Transverse colon (tissue), 4 donors: ENCODE measurements at regions not wholly inside any gene's neighbourhood (a gene's known extent, or its start where the extent isn't known, plus 50 kb on each side); places are given as distances from the start of the nearest gene placed in this dataset.

Experiments used
- DNase-seq: peaks from one replicate; pipeline ENCODE4 v3.0.0-alpha.2; 2019
- H3K27ac ChIP-seq, 4 donors: fragments of 200-600 bp; sonication (generic); 2 replicates each; pipeline ENCODE4 v1.5.1; 2016 to 2018; ENCODE audit warnings: inconsistent platforms in 4 of 4
- H3K27me3 ChIP-seq: fragments of 200-600 bp; sonication (generic); 2 replicates; pipeline ENCODE4 v1.5.1; 2017; ENCODE audit warnings: inconsistent platforms
- H3K36me3 ChIP-seq, 4 donors: fragments of 200-600 bp; sonication (generic); 2 replicates each; pipeline ENCODE4 v1.5.1; 2017 to 2019; ENCODE audit warnings: inconsistent platforms in 4 of 4
- H3K4me1 ChIP-seq, 4 donors: fragments of 200-600 bp; sonication (generic); 2 replicates each; pipeline ENCODE4 v1.5.1; 2017 to 2020; ENCODE audit warnings: inconsistent platforms in 4 of 4
- H3K4me3 ChIP-seq, 4 donors: fragments of 200-600 bp; sonication (generic); 1 replicate in 1 of 4; 2 replicates in 3 of 4; pipeline versions ENCODE4 v1.5.1 to v1.6.1; 2017 to 2019; ENCODE audit warnings: inconsistent platforms in 4 of 4
- H3K9me3 ChIP-seq, 2 donors: fragments of 200-600 bp; sonication (generic); 2 replicates each; pipeline ENCODE4 v1.5.1; 2017 to 2019; ENCODE audit warnings: inconsistent platforms in 2 of 2
- CTCF ChIP-seq, 5 experiments: fragments of 200-600 bp in 3 of 5; fragments of 450-650 bp in 2 of 5; sonication (generic) in 3 of 5; IDR thresholded peaks; 1 replicate in 2 of 5; 2 replicates in 3 of 5; pipeline ENCODE4 v1.5.1; 2016 to 2017; ENCODE audit warnings: antibody characterized with exemption in 5 of 5, inconsistent platforms in 3 of 5, mild to moderate bottlenecking in 2 of 5, moderate library complexity in 1 of 5
- EP300 ChIP-seq: sonication (generic); formaldehyde crosslinking; IDR thresholded peaks from one replicate; pipeline ENCODE4 v1.6.1; 2017; ENCODE audit warnings: antibody characterized with exemption, low read depth
- POLR2A ChIP-seq: fragments of 450-650 bp; IDR thresholded peaks from one replicate; pipeline ENCODE4 v1.6.1; 2016; ENCODE audit warnings: antibody characterized with exemption, mild to moderate bottlenecking, moderate library complexity
- POLR2AphosphoS5 ChIP-seq, 3 donors: sonication (generic); formaldehyde crosslinking; IDR thresholded peaks; one replicate each; pipeline ENCODE4 v1.6.1; 2016; ENCODE audit warnings: antibody characterized with exemption in 3 of 3
- WGBS, 2 donors: methylation state at CpG; one replicate each; pipeline ENCODE4 v1.1.5; 2018; ENCODE audit warnings: low coverage in 1 of 2; 5-methylcytosine and 5-hydroxymethylcytosine counted together
- in situ Hi-C, 4 donors: fragments of 200-750 bp; cut with MboI; loops; one replicate each; pipeline versions ENCODE4 v1.15.0 to v1.15.1; 2017; ENCODE audit warnings: low sequenced_read_pairs in 3 of 4, low pct_ligation_motif_present in 1 of 4, low pct_unique_long_range_greater_than_20kb in 1 of 4
- intact Hi-C: fragments of 100-400 bp; cut with DNase I; formaldehyde crosslinking; loops from one replicate; pipeline ENCODE4 v1.15.1; 2023; ENCODE audit warnings: low total_unique reads

- Histone ChIP-seq H3K9me3 (no peaks in the 10 kb centered on the region), H3K4me3 (no peak overlapping the region), H3K27me3 (no peaks in the 10 kb centered on the region), H3K4me1 (peaks cover 5 to 13% (median 11%) of the 10 kb centered on the region in 4 donors), H3K27ac (no peak overlapping the region), H3K36me3 (no peaks in the 10 kb centered on the region)
- DNase-seq = no peak
- intact Hi-C loops = no loop called here
- TF ChIP-seq POLR2AphosphoS5 (IDR thresholded peaks at IDR 0.05) (no peak), CTCF (IDR thresholded peaks at IDR 0.05) (no peak), POLR2A (no peak), EP300 (no peak)
- in situ Hi-C loops = loop anchor here (5.0 to 25.0 kb wide), 5 partner anchors 97 to 302 kb away; partner anchors contain the start of genes HSPA2 (in 3 of the 4), MTHFD1 (in 1 of the 4) and PPP1R36 (in 1 of the 4)
- 36 to 43% methylated on average over 3 of the region's 3 CpGs for WGBS, 2 donors
Measured at GRCh38 chr14:64639340-64639821, 64.8 kb upstream of the PLEKHG3 start.

GRCh38 chr14:64640839-64641238 lies 63.4 kb upstream of the PLEKHG3 start:
- no peak for TF ChIP-seq POLR2AphosphoS5 (IDR thresholded peaks at IDR 0.05)
- Histone ChIP-seq H3K4me3 (no peak overlapping the region), H3K4me1 (peaks cover 7 to 22% (median 13%) of the 10 kb centered on the region in 4 donors), H3K27ac (no peak overlapping the region), H3K9me3 (no peaks in the 10 kb centered on the region), H3K27me3 (no peaks in the 10 kb centered on the region), H3K36me3 (no peaks in the 10 kb centered on the region)
- intact Hi-C loops = no loop called here
- in situ Hi-C loops = loop anchor here (10.0 to 25.0 kb wide), 5 partner anchors 96 to 304 kb away; partner anchors contain the start of genes HSPA2 (in 2 of the 4), PPP1R36 (in 2 of the 4) and MTHFD1 (in 1 of the 4)
- DNase-seq = no peak
- WGBS, 2 donors = 50 to 72% methylated on average over 1 of the region's 1 CpG

- Histone ChIP-seq H3K4me3 (no peak overlapping the region), H3K4me1 (peaks cover 1 to 20% (median 10%) of the 10 kb centered on the region in 4 donors), H3K36me3 (no peaks in the 10 kb centered on the region), H3K27ac (no peak overlapping the region), H3K9me3 (no peaks in the 10 kb centered on the region), H3K27me3 (no peaks in the 10 kb centered on the region)
- intact Hi-C loops (no loop called here), in situ Hi-C loops (loop anchor here (10.0 to 25.0 kb wide), 5 partner anchors 97 to 304 kb away; partner anchors contain the start of genes HSPA2 (in 2 of the 4), PPP1R36 (in 2 of the 4) and MTHFD1 (in 1 of the 4))
- no peak for TF ChIP-seq POLR2AphosphoS5 (IDR thresholded peaks at IDR 0.05)
- TF ChIP-seq CTCF (IDR thresholded peaks at IDR 0.05) = no peak
- TF ChIP-seq POLR2A = no peak
- TF ChIP-seq EP300 = no peak
- no peak for DNase-seq
- WGBS, 2 donors = 77 to 86% methylated on average over 1 to 3 of the region's 3 CpGs
Measured at GRCh38 chr14:64641760-64642159, 62.5 kb upstream of the PLEKHG3 start.

GRCh38 chr14:64643709-64644108 lies 60.5 kb upstream of the PLEKHG3 start:
- in situ Hi-C loops (loop anchor here (10.0 to 25.0 kb wide), 5 partner anchors 99 to 306 kb away; partner anchors contain the start of genes HSPA2 (in 2 of the 4), PPP1R36 (in 2 of the 4) and MTHFD1 (in 1 of the 4)), intact Hi-C loops (no loop called here)
- no peaks in the 10 kb centered on the region for H3K9me3 ChIP-seq
- no peaks in the 10 kb centered on the region for H3K36me3 ChIP-seq
- no peak for TF ChIP-seq POLR2A
- TF ChIP-seq EP300 = no peak
- no peak for TF ChIP-seq POLR2AphosphoS5 (IDR thresholded peaks at IDR 0.05)
- TF ChIP-seq CTCF (IDR thresholded peaks at IDR 0.05) = no peak
- H3K27ac ChIP-seq = no peak overlapping the region
- no peaks in the 10 kb centered on the region for H3K27me3 ChIP-seq
- DNase-seq = no peak
- H3K4me3 ChIP-seq = no peak overlapping the region
- H3K4me1 ChIP-seq = peaks cover 0 to 15% (median 6%) of the 10 kb centered on the region in 4 donors
- 72 to 86% methylated on average over 3 of the region's 3 CpGs for WGBS, 2 donors
